ENCODE measurements at regions not wholly inside any gene's neighbourhood (a gene's known extent, or its start where the extent isn't known, plus 50 kb on each side); places are given as distances from the start of the nearest gene placed in this dataset.

GRCh38 chr3:59578129-59578528, 528.3 kb upstream of the CFAP20DC start:
- no peak for DNase-seq

GRCh38 chr3:59576606-59577005, 526.8 kb upstream of the CFAP20DC start:
- DNase-seq: no peak

GRCh38 chr3:59575113-59576001, 525.5 kb upstream of the CFAP20DC start:
- DNase-seq: peak; percentile 65

- DNase-seq: no peak
Measured at GRCh38 chr3:59573911-59574310, 524.1 kb upstream of the CFAP20DC start.

GRCh38 chr3:59572106-59572505, 522.3 kb upstream of the CFAP20DC start:
- DNase-seq: no peak

GRCh38 chr3:59570806-59571205, 521.0 kb upstream of the CFAP20DC start:
- DNase-seq: no peak

- no peak for DNase-seq
Measured at GRCh38 chr3:59567661-59568060, 517.8 kb upstream of the CFAP20DC start.

GRCh38 chr3:59566481-59566975, 516.7 kb upstream of the CFAP20DC start:
- peak; percentile 58 for DNase-seq

- DNase-seq: peak; percentile 19
Measured at GRCh38 chr3:59565125-59565524, 515.3 kb upstream of the CFAP20DC start.

- no peak for DNase-seq
Measured at GRCh38 chr3:59563966-59564365, 514.1 kb upstream of the CFAP20DC start.

GRCh38 chr3:59563072-59563605, 513.3 kb upstream of the CFAP20DC start:
- DNase-seq: no peak

GRCh38 chr3:59559721-59560435, 510.1 kb upstream of the CFAP20DC start:
- DNase-seq: no peak

- DNase-seq: no peak
Measured at GRCh38 chr3:59558906-59559720, 509.3 kb upstream of the CFAP20DC start.

- no peak for DNase-seq
Measured at GRCh38 chr3:59555593-59556315, 505.9 kb upstream of the CFAP20DC start.

GRCh38 chr3:59553076-59553475, 503.3 kb upstream of the CFAP20DC start:
- DNase-seq: no peak

- no peak for DNase-seq
Measured at GRCh38 chr3:59551834-59552233, 502.0 kb upstream of the CFAP20DC start.

GRCh38 chr3:59549962-59550361, 500.1 kb upstream of the CFAP20DC start:
- DNase-seq: no peak

- no peak for DNase-seq
Measured at GRCh38 chr3:59547874-59548273, 498.0 kb upstream of the CFAP20DC start.

GRCh38 chr3:59546522-59546921, 496.7 kb upstream of the CFAP20DC start:
- no peak for DNase-seq

GRCh38 chr3:59545374-59545773, 495.5 kb upstream of the CFAP20DC start:
- no peak for DNase-seq

- no peak for DNase-seq
Measured at GRCh38 chr3:59542276-59542675, 492.5 kb upstream of the CFAP20DC start.

- DNase-seq: no peak
Measured at GRCh38 chr3:59540696-59541095, 490.9 kb upstream of the CFAP20DC start.
